Neural progenitor cell (in vitro differentiated cells): ENCODE measurements at regions not wholly inside any gene's neighbourhood (a gene's known extent, or its start where the extent isn't known, plus 50 kb on each side); places are given as distances from the start of the nearest gene placed in this dataset.
"Not testable (repeated sequence)": the region's sequence is repeated elsewhere in the genome, so short reads cannot be mapped to it uniquely, and the experiment has no call there.

Experiments used
- DNase-seq: peaks from one replicate; pipeline ENCODE4 v3.0.0-alpha.2; 2016; ENCODE audit warnings: low spot score
- H2AFZ ChIP-seq: fragments of 200-600 bp; sonication (generic); replicated peaks from 2 replicates; pipeline ENCODE4 v1.6.1; 2016; ENCODE audit warnings: antibody characterized with exemption
- H3F3A ChIP-seq: fragments of 200-600 bp; sonication (generic); 2 replicates; pipeline ENCODE4 v1.6.1; 2016; ENCODE audit warnings: antibody characterized with exemption, low read depth
- H3K27ac ChIP-seq: fragments of 200-600 bp; sonication (generic); 2 replicates; pipeline ENCODE4 v1.5.1; 2016; ENCODE audit warnings: mild to moderate bottlenecking
- H3K27me3 ChIP-seq: fragments of 200-600 bp; sonication (generic); 2 replicates; pipeline ENCODE4 v1.6.1; 2016; ENCODE audit warnings: mild to moderate bottlenecking, moderate library complexity
- H3K36me3 ChIP-seq: fragments of 200-600 bp; sonication (generic); 2 replicates; pipeline ENCODE4 v1.5.1; 2016
- H3K4me1 ChIP-seq: fragments of 200-600 bp; sonication (generic); 2 replicates; pipeline ENCODE4 v1.6.1; 2016; ENCODE audit warnings: mixed run types
- H3K4me2 ChIP-seq: fragments of 200-600 bp; sonication (generic); 2 replicates; pipeline ENCODE4 v1.6.1; 2016
- H3K4me3 ChIP-seq: fragments of 200-600 bp; sonication (generic); 2 replicates; pipeline ENCODE4 v1.5.1; 2016
- H3K79me2 ChIP-seq: fragments of 200-600 bp; sonication (generic); 2 replicates; pipeline ENCODE4 v1.6.1; 2016; ENCODE audit warnings: low read depth
- H3K9ac ChIP-seq: fragments of 200-600 bp; sonication (generic); 2 replicates; pipeline ENCODE4 v1.6.1; 2016
- H3K9me3 ChIP-seq: fragments of 200-600 bp; sonication (generic); 2 replicates; pipeline ENCODE4 v1.5.1; 2016; ENCODE audit warnings: low read depth
- H4K20me1 ChIP-seq: fragments of 200-600 bp; sonication (generic); 2 replicates; pipeline ENCODE4 v1.6.1; 2016; ENCODE audit warnings: low read depth
- H3K27ac Mint-ChIP-seq: 3 replicates; pipeline ENCODE4 v1.8.0; 2021; ENCODE audit warnings: mixed read lengths
- H3K27me3 Mint-ChIP-seq: 2 replicates; pipeline ENCODE4 v1.8.0; 2022; ENCODE audit warnings: low read depth, mild to moderate bottlenecking, inconsistent platforms, moderate library complexity, mixed read lengths; ENCODE audit not compliant: insufficient read depth
- H3K36me3 Mint-ChIP-seq: 3 replicates; pipeline ENCODE4 v1.8.0; 2021; ENCODE audit warnings: mixed read lengths
- H3K4me1 Mint-ChIP-seq: 3 replicates; pipeline ENCODE4 v1.8.0; 2021; ENCODE audit warnings: mixed read lengths
- H3K4me3 Mint-ChIP-seq: 3 replicates; pipeline ENCODE4 v1.8.0; 2021; ENCODE audit warnings: mild to moderate bottlenecking, moderate library complexity, mixed read lengths
- H3K9me3 Mint-ChIP-seq: 3 replicates; pipeline ENCODE4 v1.8.0; 2020; ENCODE audit warnings: mixed read lengths
- EZH2 ChIP-seq: fragments of 200-600 bp; sonication (generic); IDR thresholded peaks from 2 replicates; pipeline ENCODE4 v1.6.1; 2017; ENCODE audit warnings: antibody characterized with exemption, mild to moderate bottlenecking, moderate library complexity
- EZH2phosphoT487 ChIP-seq: fragments of 200-600 bp; sonication (generic); IDR thresholded peaks from 2 replicates; pipeline ENCODE4 v1.6.1; 2017; ENCODE audit warnings: antibody characterized with exemption
- TF ChIP-seq, protein P1 (sequence below): fragments of 200-600 bp; sonication (generic); IDR thresholded peaks from 2 replicates; pipeline ENCODE4 v1.5.1; 2017; ENCODE audit warnings: antibody characterized with exemption, mild to moderate bottlenecking

DNA sequence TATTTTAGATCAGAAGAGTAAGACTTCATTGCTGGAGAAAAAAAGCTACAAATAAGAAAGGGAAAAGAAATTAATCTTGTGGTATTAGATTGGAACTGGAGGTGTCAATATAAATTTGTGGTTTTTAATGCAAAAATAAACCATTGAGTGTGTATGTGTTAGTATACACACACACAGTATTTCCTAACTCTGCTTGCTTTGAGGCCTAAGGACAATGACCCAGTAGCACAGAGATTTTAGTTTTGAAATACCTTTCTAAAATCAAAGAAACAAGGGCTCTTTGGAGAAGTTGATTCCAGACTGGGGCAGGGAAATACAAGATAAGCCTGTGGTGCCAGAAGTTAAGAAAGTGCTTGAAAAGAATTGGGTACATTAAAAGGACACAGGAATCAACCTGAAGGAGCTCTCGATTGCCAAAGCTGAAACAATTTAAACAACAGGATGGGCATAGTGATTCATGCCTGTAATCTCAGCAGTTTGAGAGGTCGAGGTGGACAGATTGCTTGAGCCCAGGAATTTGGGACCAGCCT lies 84.6 kb upstream of the DTNBP1 start:
- H3K9me3 Mint-ChIP-seq = peaks cover 5% of the 10 kb centered on the region
- H3K4me3 Mint-ChIP-seq = no peak overlapping the region
- H3F3A ChIP-seq = no peaks in the 10 kb centered on the region
- no peak overlapping the region for H3K4me2 ChIP-seq
- no peak overlapping the region for H3K27ac ChIP-seq
- no peak overlapping the region for H3K27ac Mint-ChIP-seq
- H3K4me3 ChIP-seq = no peak overlapping the region
- H4K20me1 ChIP-seq = no peaks in the 10 kb centered on the region
- peaks cover 5% of the 10 kb centered on the region for H3K27me3 Mint-ChIP-seq
- no peak overlapping the region for H2AFZ ChIP-seq
- no peaks in the 10 kb centered on the region for H3K36me3 Mint-ChIP-seq
- no peaks in the 10 kb centered on the region for H3K9me3 ChIP-seq
- no peaks in the 10 kb centered on the region for H3K36me3 ChIP-seq
- TF ChIP-seq, protein P1, sequence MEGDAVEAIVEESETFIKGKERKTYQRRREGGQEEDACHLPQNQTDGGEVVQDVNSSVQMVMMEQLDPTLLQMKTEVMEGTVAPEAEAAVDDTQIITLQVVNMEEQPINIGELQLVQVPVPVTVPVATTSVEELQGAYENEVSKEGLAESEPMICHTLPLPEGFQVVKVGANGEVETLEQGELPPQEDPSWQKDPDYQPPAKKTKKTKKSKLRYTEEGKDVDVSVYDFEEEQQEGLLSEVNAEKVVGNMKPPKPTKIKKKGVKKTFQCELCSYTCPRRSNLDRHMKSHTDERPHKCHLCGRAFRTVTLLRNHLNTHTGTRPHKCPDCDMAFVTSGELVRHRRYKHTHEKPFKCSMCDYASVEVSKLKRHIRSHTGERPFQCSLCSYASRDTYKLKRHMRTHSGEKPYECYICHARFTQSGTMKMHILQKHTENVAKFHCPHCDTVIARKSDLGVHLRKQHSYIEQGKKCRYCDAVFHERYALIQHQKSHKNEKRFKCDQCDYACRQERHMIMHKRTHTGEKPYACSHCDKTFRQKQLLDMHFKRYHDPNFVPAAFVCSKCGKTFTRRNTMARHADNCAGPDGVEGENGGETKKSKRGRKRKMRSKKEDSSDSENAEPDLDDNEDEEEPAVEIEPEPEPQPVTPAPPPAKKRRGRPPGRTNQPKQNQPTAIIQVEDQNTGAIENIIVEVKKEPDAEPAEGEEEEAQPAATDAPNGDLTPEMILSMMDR = no peak
- no peak for TF ChIP-seq EZH2
- TF ChIP-seq EZH2phosphoT487 = no peak
- no peak overlapping the region for H3K9ac ChIP-seq
- DNase-seq = no peak
- peaks cover 6% of the 10 kb centered on the region for H3K4me1 Mint-ChIP-seq
- no peaks in the 10 kb centered on the region for H3K79me2 ChIP-seq
- H3K27me3 ChIP-seq = no peaks in the 10 kb centered on the region
- H3K4me1 ChIP-seq = no peaks in the 10 kb centered on the region

DNA sequence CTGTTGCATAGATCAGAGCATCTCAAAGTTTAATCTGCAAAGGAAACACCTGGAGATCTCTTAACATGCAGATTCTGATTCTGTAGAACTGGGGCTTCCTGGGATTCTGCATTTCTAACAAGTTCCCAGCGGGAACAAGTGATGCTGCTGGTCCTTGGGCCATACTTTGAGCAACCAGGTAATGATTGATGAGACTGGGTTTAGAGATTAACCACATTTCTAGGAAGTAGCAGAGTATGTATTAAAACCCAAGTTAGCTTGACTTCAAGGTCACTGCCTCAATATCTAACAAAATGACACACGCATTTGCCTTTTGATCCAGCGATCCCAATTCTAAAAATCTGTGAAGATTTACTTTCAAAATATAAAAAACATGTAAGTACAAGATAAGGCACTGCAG lies 83.0 kb upstream of the DTNBP1 start:
- H3K27me3 ChIP-seq = no peaks in the 10 kb centered on the region
- Mint-ChIP-seq H3K4me3 (no peak overlapping the region), H3K4me1 (peaks cover 2% of the 10 kb centered on the region), H3K36me3 (no peaks in the 10 kb centered on the region), H3K27me3 (peaks cover 5% of the 10 kb centered on the region), H3K27ac (no peak overlapping the region), H3K9me3 (peaks cover 5% of the 10 kb centered on the region)
- no peaks in the 10 kb centered on the region for H3K36me3 ChIP-seq
- H3K4me3 ChIP-seq = no peak overlapping the region
- no peaks in the 10 kb centered on the region for H3F3A ChIP-seq
- DNase-seq = no peak
- no peaks in the 10 kb centered on the region for H4K20me1 ChIP-seq
- no peaks in the 10 kb centered on the region for H3K4me1 ChIP-seq
- no peak overlapping the region for H2AFZ ChIP-seq
- no peak overlapping the region for H3K9ac ChIP-seq
- TF ChIP-seq EZH2phosphoT487 = no peak
- TF ChIP-seq, protein P1 = no peak
- no peak for TF ChIP-seq EZH2
- H3K9me3 ChIP-seq = no peaks in the 10 kb centered on the region
- H3K27ac ChIP-seq = no peak overlapping the region
- H3K4me2 ChIP-seq = no peak overlapping the region
- no peaks in the 10 kb centered on the region for H3K79me2 ChIP-seq

DNA sequence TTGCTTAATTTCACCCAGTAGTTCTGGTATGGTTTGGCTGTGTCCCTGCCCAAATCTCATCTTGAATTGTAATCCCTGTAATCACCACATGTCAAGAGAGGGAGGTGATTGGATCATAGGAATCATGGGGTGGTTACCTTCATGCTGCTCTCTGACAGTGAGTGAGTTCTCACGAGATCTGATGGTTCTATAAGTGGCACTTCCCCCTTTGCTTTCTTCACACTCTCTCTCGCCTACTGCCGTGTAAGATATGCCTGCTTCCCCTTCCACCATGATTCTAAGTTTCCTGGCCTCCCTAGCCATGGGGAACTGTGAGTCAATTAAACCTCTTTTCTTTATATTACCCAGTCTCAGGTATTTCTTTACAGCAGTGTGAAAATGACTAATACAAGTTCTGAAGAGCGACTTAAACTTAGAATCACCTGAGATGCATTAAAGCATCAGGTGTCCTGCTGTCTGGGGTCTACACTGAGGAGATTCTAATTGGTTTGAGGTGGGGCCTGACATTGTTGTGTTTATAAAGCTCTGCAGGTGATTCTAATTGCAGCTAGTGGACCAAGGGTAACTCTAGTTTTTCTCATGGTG lies 82.1 kb upstream of the DTNBP1 start:
- Histone ChIP-seq H3K4me2 (no peak overlapping the region), H2AFZ (no peak overlapping the region), H3K4me1 (peaks cover 6% of the 10 kb centered on the region), H3K36me3 (no peaks in the 10 kb centered on the region), H3F3A (peaks cover 7% of the 10 kb centered on the region), H3K79me2 (no peaks in the 10 kb centered on the region), H3K9me3 (no peaks in the 10 kb centered on the region), H3K4me3 (no peak overlapping the region), H3K9ac (no peak overlapping the region), H4K20me1 (no peaks in the 10 kb centered on the region), H3K27me3 (no peaks in the 10 kb centered on the region), H3K27ac (no peak overlapping the region)
- Mint-ChIP-seq H3K4me1 (peaks cover 5% of the 10 kb centered on the region), H3K9me3 (peaks cover 5% of the 10 kb centered on the region), H3K36me3 (no peaks in the 10 kb centered on the region), H3K27me3 (peaks cover 5% of the 10 kb centered on the region), H3K4me3 (no peak overlapping the region), H3K27ac (no peak overlapping the region)
- TF ChIP-seq EZH2phosphoT487 = no peak
- no peak for TF ChIP-seq EZH2
- TF ChIP-seq, protein P1 = no peak
- no peak for DNase-seq

DNA sequence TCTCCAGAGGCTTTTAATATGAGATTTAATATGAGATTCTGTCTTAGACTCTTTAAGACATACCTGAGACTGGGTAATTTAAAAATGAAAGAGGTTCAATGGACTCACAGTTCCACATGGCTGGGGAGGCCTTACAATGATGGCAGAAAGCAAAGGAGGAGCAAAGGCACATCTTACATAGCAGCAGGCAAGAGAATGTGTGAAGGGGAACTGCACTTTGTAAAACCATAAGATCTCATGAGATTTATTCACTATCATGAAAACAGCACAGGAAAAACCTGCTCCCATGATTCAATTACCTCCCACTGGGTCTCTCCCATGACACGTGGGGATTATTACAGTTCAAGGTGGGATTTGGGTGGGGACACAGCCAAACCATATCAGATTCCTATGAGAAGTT lies 79.2 kb upstream of the DTNBP1 start:
- not testable (repeated sequence) for H3K4me3 Mint-ChIP-seq, H2AFZ ChIP-seq, H3K27me3 ChIP-seq, H4K20me1 ChIP-seq, H3K4me2 ChIP-seq, H3K79me2 ChIP-seq, H3K9me3 ChIP-seq, DNase-seq, H3K9ac ChIP-seq, H3K36me3 ChIP-seq, H3K27ac Mint-ChIP-seq, H3K4me3 ChIP-seq, H3K36me3 Mint-ChIP-seq, H3K27ac ChIP-seq
- H3K9me3 Mint-ChIP-seq = peaks cover 11% of the 10 kb centered on the region
- Histone ChIP-seq H3K4me1 (peaks cover 18% of the 10 kb centered on the region), H3F3A (peaks cover 22% of the 10 kb centered on the region)
- H3K4me1 Mint-ChIP-seq = peaks cover 16% of the 10 kb centered on the region
- H3K27me3 Mint-ChIP-seq = peaks cover 11% of the 10 kb centered on the region
